GM12874 (cell line): ENCODE measurements at regions not wholly inside any gene's neighbourhood (a gene's known extent, or its start where the extent isn't known, plus 50 kb on each side); places are given as distances from the start of the nearest gene placed in this dataset.

Experiments
- CTCF ChIP-seq: IDR thresholded peaks from 2 replicates; pipeline ENCODE4 v1.5.1; 2011; ENCODE audit warnings: low read depth, mild to moderate bottlenecking, control low read depth, low read length, moderate library complexity; ENCODE audit not compliant: insufficient read depth

GRCh38 chr2:53575721-53576124, 191.9 kb upstream of the CHAC2 start:
- TF ChIP-seq CTCF = no peak

- no peak for TF ChIP-seq CTCF
These were observed 194.9 kb upstream of the CHAC2 start for GRCh38 chr2:53572696-53573095.

- no peak for TF ChIP-seq CTCF
These were observed 197.5 kb upstream of the CHAC2 start for GRCh38 chr2:53569957-53570727.

GRCh38 chr2:53568469-53568868, 199.1 kb upstream of the CHAC2 start:
- no peak for TF ChIP-seq CTCF

- no peak for TF ChIP-seq CTCF
These were observed 200.5 kb upstream of the CHAC2 start for GRCh38 chr2:53567073-53567472.

GRCh38 chr2:53562407-53562806, 205.2 kb upstream of the CHAC2 start:
- TF ChIP-seq CTCF = no peak

- TF ChIP-seq CTCF = no peak
These were observed 206.4 kb upstream of the CHAC2 start for GRCh38 chr2:53561155-53561554.
